Upper lobe of left lung (tissue), 4 donors: ENCODE measurements at regions not wholly inside any gene's neighbourhood (a gene's known extent, or its start where the extent isn't known, plus 50 kb on each side); places are given as distances from the start of the nearest gene placed in this dataset.

Experiments used
- EP300 ChIP-seq, 4 donors: sonication (generic); formaldehyde crosslinking; IDR thresholded peaks; one replicate each; pipeline ENCODE4 v1.5.1; 2017; ENCODE audit warnings: antibody characterized with exemption in 4 of 4, control low read depth in 2 of 4
- POLR2A ChIP-seq, 4 donors: fragments of 450-650 bp; IDR thresholded peaks; one replicate each; pipeline ENCODE4 v1.5.1; 2016 to 2017; ENCODE audit warnings: antibody characterized with exemption in 4 of 4, mild to moderate bottlenecking in 2 of 4
- TF ChIP-seq, protein P1 (sequence below), 6 experiments: fragments of 450-650 bp in 4 of 6; fragments of 200-600 bp in 2 of 6; sonication (generic) in 2 of 6; IDR thresholded peaks; one replicate each; pipeline ENCODE4 v1.5.1; 2016 to 2019; ENCODE audit warnings: antibody characterized with exemption in 6 of 6

DNA sequence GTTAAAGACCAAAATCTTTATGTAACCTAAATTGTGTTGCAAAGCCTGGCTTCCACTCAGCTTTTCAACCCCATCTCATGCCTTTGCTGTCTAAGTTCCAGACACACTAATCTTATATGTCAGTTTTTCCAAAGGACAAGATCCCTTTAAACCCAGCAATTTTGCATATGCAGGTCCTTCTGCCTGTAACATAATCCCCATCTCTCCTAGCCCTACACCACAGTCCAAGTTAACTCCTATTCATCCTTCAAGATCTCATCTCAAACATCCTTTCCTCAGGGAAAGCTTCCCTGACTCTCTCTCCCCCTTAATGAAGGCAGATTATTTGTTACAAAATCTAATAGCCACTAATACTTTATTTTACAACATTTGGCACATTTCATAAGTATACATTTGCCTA, 366.3 kb downstream of the PLPP3 start:
- TF ChIP-seq, protein P1, sequence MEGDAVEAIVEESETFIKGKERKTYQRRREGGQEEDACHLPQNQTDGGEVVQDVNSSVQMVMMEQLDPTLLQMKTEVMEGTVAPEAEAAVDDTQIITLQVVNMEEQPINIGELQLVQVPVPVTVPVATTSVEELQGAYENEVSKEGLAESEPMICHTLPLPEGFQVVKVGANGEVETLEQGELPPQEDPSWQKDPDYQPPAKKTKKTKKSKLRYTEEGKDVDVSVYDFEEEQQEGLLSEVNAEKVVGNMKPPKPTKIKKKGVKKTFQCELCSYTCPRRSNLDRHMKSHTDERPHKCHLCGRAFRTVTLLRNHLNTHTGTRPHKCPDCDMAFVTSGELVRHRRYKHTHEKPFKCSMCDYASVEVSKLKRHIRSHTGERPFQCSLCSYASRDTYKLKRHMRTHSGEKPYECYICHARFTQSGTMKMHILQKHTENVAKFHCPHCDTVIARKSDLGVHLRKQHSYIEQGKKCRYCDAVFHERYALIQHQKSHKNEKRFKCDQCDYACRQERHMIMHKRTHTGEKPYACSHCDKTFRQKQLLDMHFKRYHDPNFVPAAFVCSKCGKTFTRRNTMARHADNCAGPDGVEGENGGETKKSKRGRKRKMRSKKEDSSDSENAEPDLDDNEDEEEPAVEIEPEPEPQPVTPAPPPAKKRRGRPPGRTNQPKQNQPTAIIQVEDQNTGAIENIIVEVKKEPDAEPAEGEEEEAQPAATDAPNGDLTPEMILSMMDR (IDR thresholded peaks at IDR 0.05): no peak
- TF ChIP-seq POLR2A (IDR thresholded peaks at IDR 0.05): no peak
- no peak for TF ChIP-seq EP300 (IDR thresholded peaks at IDR 0.05)
